ENCODE measurements at regions not wholly inside any gene's neighbourhood (a gene's known extent, or its start where the extent isn't known, plus 50 kb on each side); places are given as distances from the start of the nearest gene placed in this dataset.

- TF ChIP-seq EP300 (IDR thresholded peaks at IDR 0.05) (no peak), CTCF (IDR thresholded peaks at IDR 0.05) (no peak)
Observed at GRCh38 chr18:51442012-51442411, 244.5 kb upstream of the MEX3C start.

Measured in ovary (tissue), 3 donors.